COLO668 (cell line): ENCODE measurements at regions not wholly inside any gene's neighbourhood (a gene's known extent, or its start where the extent isn't known, plus 50 kb on each side); places are given as distances from the start of the nearest gene placed in this dataset.

Experiments used
- DNase-seq: peaks from one replicate; lab custom pipeline; 2025; ENCODE audit not compliant: unreplicated experiment; lab: John Stamatoyannopoulos, UW

GRCh38 chr17:72063756-72064450 is 56.9 kb upstream of the SOX9 start:
- no peak for DNase-seq

- DNase-seq, result no peak
Measured at GRCh38 chr17:72064606-72065193, 56.1 kb upstream of the SOX9 start.

- DNase-seq, result no peak
Measured at GRCh38 chr17:72065556-72065955, 55.3 kb upstream of the SOX9 start.

GRCh38 chr17:72068643-72069042 is 52.2 kb upstream of the SOX9 start:
- no peak for DNase-seq

- no peak for DNase-seq
Measured at GRCh38 chr17:72069586-72070202, 51.1 kb upstream of the SOX9 start.
